Testis (tissue), 2 donors: ENCODE measurements at regions not wholly inside any gene's neighbourhood (a gene's known extent, or its start where the extent isn't known, plus 50 kb on each side); places are given as distances from the start of the nearest gene placed in this dataset.

Experiments
- CTCF ChIP-seq, 3 experiments: fragments of 450-650 bp in 2 of 3; fragments of 200-600 bp in 1 of 3; sonication (generic) in 1 of 3; IDR thresholded peaks; one replicate each; pipeline ENCODE4 v1.5.1; 2016 to 2019; ENCODE audit warnings: antibody characterized with exemption in 3 of 3, mild to moderate bottlenecking in 2 of 3, moderate library complexity in 1 of 3
- POLR2A ChIP-seq: fragments of 450-650 bp; IDR thresholded peaks from one replicate; pipeline ENCODE4 v1.6.1; 2017; ENCODE audit warnings: antibody characterized with exemption, mild to moderate bottlenecking, moderate library complexity

GRCh38 chrX:117713411-117713810 is 403.2 kb downstream of the KLHL13 start:
- no peak for TF ChIP-seq POLR2A
- no peak for TF ChIP-seq CTCF (IDR thresholded peaks at IDR 0.05)
